ENCODE measurements at regions not wholly inside any gene's neighbourhood (a gene's known extent, or its start where the extent isn't known, plus 50 kb on each side); places are given as distances from the start of the nearest gene placed in this dataset.

DNA sequence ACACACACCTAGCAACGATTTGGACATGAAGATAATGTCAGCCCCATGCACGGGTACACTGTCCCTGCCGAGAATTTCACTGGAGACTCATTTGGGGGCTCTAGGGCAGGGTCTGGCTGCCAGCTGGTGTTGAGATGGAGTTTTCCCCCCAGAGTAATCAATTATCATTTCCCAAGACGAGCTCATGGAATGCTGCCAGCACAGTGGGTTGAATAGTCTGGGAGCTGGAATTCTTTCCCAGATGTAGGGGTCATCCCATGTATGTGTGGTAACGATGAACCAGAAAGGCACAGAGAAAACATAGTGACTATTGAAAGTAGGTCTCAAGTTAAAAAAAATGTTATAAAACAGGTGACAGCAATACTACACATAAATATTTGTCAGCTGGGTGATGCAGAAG, 579.9 kb downstream of the MAFB start:
- Histone ChIP-seq H3K14ac (ENCODE audit: low read length) (no peak overlapping the region), H4K91ac (ENCODE audit: low read depth, low read length, poor library complexity) (no peak overlapping the region), H3K4me3 (ENCODE audit: low read length in 2 of 2) (no peak overlapping the region), H3K4me1 (ENCODE audit: control insufficient read depth in 2 of 2, insufficient read depth in 1 of 2, low read depth in 1 of 2, low read length in 2 of 2) (no peaks in the 10 kb centered on the region), H3K4me2 (ENCODE audit: insufficient read depth, low read length, poor library complexity, severe bottlenecking) (no peak overlapping the region), H2AFZ (ENCODE audit: low read length) (no peak overlapping the region), H3K9me3 (replicated peaks in 1 of 2; ENCODE audit: control insufficient read depth in 2 of 2, insufficient read depth in 1 of 2, low read depth in 1 of 2, low read length in 2 of 2) (no peaks in the 10 kb centered on the region), H3K27ac (replicated peaks; ENCODE audit: low read length) (no peak overlapping the region), H3K36me3 (replicated peaks in 1 of 2; ENCODE audit: control insufficient read depth in 2 of 2, insufficient read depth in 2 of 2, low read length in 2 of 2) (no peaks in the 10 kb centered on the region), H3K18ac (ENCODE audit: low read length) (no peak overlapping the region), H3K27me3 (ENCODE audit: control insufficient read depth in 3 of 3, insufficient read depth in 3 of 3, low read depth in 1 of 3, low read length in 3 of 3) (no peaks in the 10 kb centered on the region), H3K4ac (ENCODE audit: low read length) (no peak overlapping the region), H2BK5ac (ENCODE audit: low read length) (no peak overlapping the region), H4K8ac (ENCODE audit: low read depth, low read length) (no peak overlapping the region), H3K23ac (ENCODE audit: low read depth, low read length, poor library complexity) (no peak overlapping the region), H3K79me1 (ENCODE audit: low read depth, low read length) (no peaks in the 10 kb centered on the region), H2AK5ac (ENCODE audit: low read depth, low read length) (no peak overlapping the region), H2BK120ac (ENCODE audit: low read depth, low read length) (no peak overlapping the region), H2BK12ac (ENCODE audit: low read length) (no peak overlapping the region), H3K9ac (ENCODE audit: low read depth, low read length, poor library complexity) (no peak overlapping the region), H2BK15ac (ENCODE audit: low read length) (no peak overlapping the region)
- no peak for DNase-seq (ENCODE audit: low spot score)
- no CpG with 5 or more reads among the region's 5 CpGs for WGBS, 2 donors (ENCODE audit: extremely low coverage in 2 of 2, insufficient read length in 2 of 2, insufficient replicate concordance in 1 of 2)

DNA sequence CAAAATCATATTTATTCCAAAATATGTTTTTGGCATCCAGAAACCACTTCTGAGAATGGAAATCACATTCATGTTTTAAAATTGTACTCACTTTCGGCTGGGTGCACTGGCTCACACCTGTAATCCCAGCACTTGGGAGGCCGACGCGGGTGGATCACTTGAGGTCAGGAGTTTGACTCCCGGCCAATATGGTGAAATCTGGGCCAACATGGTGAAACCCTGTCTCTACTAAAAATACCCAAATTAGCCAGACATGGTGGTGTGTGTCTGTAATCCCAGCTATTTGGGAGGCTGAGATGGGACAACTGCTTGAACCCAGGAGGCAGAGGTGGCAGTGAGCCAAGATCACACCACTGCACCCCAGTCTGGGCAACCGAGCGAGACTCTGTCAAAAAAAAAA, 580.7 kb downstream of the MAFB start:
- no peak overlapping the region for H2BK120ac ChIP-seq (ENCODE audit: low read depth, low read length)
- no peak overlapping the region for H3K18ac ChIP-seq (ENCODE audit: low read length)
- H3K23ac ChIP-seq (ENCODE audit: low read depth, low read length, poor library complexity), result no peak overlapping the region
- H3K4me3 ChIP-seq (ENCODE audit: low read length in 2 of 2), result no peak overlapping the region
- no peak overlapping the region for H4K91ac ChIP-seq (ENCODE audit: low read depth, low read length, poor library complexity)
- H3K79me1 ChIP-seq (ENCODE audit: low read depth, low read length), result no peaks in the 10 kb centered on the region
- H2BK5ac ChIP-seq (ENCODE audit: low read length), result no peak overlapping the region
- no peak overlapping the region for H3K14ac ChIP-seq (ENCODE audit: low read length)
- no peak overlapping the region for H4K8ac ChIP-seq (ENCODE audit: low read depth, low read length)
- no peak overlapping the region for H3K9ac ChIP-seq (ENCODE audit: low read depth, low read length, poor library complexity)
- H3K4ac ChIP-seq (ENCODE audit: low read length), result no peak overlapping the region
- WGBS, 2 donors (ENCODE audit: extremely low coverage in 2 of 2, insufficient read length in 2 of 2, insufficient replicate concordance in 1 of 2), result no CpG with 5 or more reads among the region's 7 CpGs
- H3K27ac ChIP-seq (replicated peaks; ENCODE audit: low read length), result no peak overlapping the region
- H3K4me2 ChIP-seq (ENCODE audit: insufficient read depth, low read length, poor library complexity, severe bottlenecking), result no peak overlapping the region
- H3K9me3 ChIP-seq (replicated peaks in 1 of 2; ENCODE audit: control insufficient read depth in 2 of 2, insufficient read depth in 1 of 2, low read depth in 1 of 2, low read length in 2 of 2), result no peaks in the 10 kb centered on the region
- H2AK5ac ChIP-seq (ENCODE audit: low read depth, low read length), result no peak overlapping the region
- no peaks in the 10 kb centered on the region for H3K27me3 ChIP-seq (ENCODE audit: control insufficient read depth in 3 of 3, insufficient read depth in 3 of 3, low read depth in 1 of 3, low read length in 3 of 3)
- H3K36me3 ChIP-seq (replicated peaks in 1 of 2; ENCODE audit: control insufficient read depth in 2 of 2, insufficient read depth in 2 of 2, low read length in 2 of 2), result no peaks in the 10 kb centered on the region
- no peak for DNase-seq (ENCODE audit: low spot score)
- no peak overlapping the region for H2BK12ac ChIP-seq (ENCODE audit: low read length)
- H2AFZ ChIP-seq (ENCODE audit: low read length), result no peak overlapping the region
- H2BK15ac ChIP-seq (ENCODE audit: low read length), result no peak overlapping the region
- no peaks in the 10 kb centered on the region for H3K4me1 ChIP-seq (ENCODE audit: control insufficient read depth in 2 of 2, insufficient read depth in 1 of 2, low read depth in 1 of 2, low read length in 2 of 2)

DNA sequence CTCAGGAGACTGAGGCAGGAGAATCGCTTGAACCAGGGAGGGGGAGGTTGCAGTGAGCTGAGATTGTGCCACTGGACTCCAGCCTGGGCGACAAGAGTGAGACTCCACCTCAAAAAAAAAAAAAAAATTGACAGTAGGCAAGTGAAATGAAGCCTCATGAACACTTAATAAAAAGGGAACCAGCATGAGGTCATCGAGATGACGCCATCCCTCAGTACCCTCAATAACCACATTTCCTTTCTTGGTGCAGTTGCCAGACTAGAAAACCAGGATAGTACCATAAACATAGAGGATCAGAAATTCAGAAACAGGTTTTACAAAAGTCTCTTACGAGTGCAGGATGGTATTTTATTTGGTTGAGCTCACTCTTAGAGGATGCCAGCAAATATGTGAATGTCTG, 584.1 kb downstream of the MAFB start:
- Histone ChIP-seq H2BK12ac (ENCODE audit: low read length) (no peak overlapping the region), H3K27me3 (ENCODE audit: control insufficient read depth in 3 of 3, insufficient read depth in 3 of 3, low read depth in 1 of 3, low read length in 3 of 3) (no peaks in the 10 kb centered on the region), H3K4me2 (ENCODE audit: insufficient read depth, low read length, poor library complexity, severe bottlenecking) (no peak overlapping the region), H3K18ac (ENCODE audit: low read length) (no peak overlapping the region), H3K23ac (ENCODE audit: low read depth, low read length, poor library complexity) (no peak overlapping the region), H3K14ac (ENCODE audit: low read length) (no peak overlapping the region), H3K27ac (replicated peaks; ENCODE audit: low read length) (no peak overlapping the region), H3K36me3 (replicated peaks in 1 of 2; ENCODE audit: control insufficient read depth in 2 of 2, insufficient read depth in 2 of 2, low read length in 2 of 2) (no peaks in the 10 kb centered on the region), H2BK5ac (ENCODE audit: low read length) (no peak overlapping the region), H3K9me3 (replicated peaks in 1 of 2; ENCODE audit: control insufficient read depth in 2 of 2, insufficient read depth in 1 of 2, low read depth in 1 of 2, low read length in 2 of 2) (no peaks in the 10 kb centered on the region), H2BK120ac (ENCODE audit: low read depth, low read length) (no peak overlapping the region), H2AK5ac (ENCODE audit: low read depth, low read length) (no peak overlapping the region), H3K9ac (ENCODE audit: low read depth, low read length, poor library complexity) (no peak overlapping the region), H3K4me3 (ENCODE audit: low read length in 2 of 2) (no peak overlapping the region), H2BK15ac (ENCODE audit: low read length) (no peak overlapping the region), H2AFZ (ENCODE audit: low read length) (no peak overlapping the region), H3K79me1 (ENCODE audit: low read depth, low read length) (no peaks in the 10 kb centered on the region), H3K4me1 (ENCODE audit: control insufficient read depth in 2 of 2, insufficient read depth in 1 of 2, low read depth in 1 of 2, low read length in 2 of 2) (no peaks in the 10 kb centered on the region), H3K4ac (ENCODE audit: low read length) (no peak overlapping the region), H4K8ac (ENCODE audit: low read depth, low read length) (no peak overlapping the region), H4K91ac (ENCODE audit: low read depth, low read length, poor library complexity) (no peak overlapping the region)
- DNase-seq (ENCODE audit: low spot score), result no peak
- no CpG with 5 or more reads among the region's 5 CpGs for WGBS, 2 donors (ENCODE audit: extremely low coverage in 2 of 2, insufficient read length in 2 of 2, insufficient replicate concordance in 1 of 2)

DNA sequence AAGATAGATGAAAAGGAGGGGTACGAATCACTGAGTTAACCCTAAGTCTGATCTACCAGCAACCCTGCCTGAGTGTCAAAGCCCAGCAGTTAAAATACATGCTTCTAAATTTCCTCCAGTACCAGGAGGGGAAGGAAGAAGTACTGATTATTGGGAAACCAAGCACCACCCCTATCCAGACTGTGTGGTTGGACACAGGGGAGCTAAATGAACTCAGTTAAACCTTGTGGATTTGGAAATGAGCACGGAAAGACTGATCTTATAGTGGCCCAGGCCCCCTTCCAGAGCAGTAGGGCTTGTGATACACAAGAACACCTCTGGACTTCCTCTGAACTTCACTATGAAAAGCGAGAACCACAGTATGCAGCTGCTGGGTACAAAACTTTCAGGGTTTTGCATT, 585.6 kb downstream of the MAFB start:
- Histone ChIP-seq H2BK120ac (ENCODE audit: low read depth, low read length) (no peak overlapping the region), H3K27ac (replicated peaks; ENCODE audit: low read length) (no peak overlapping the region), H3K79me1 (ENCODE audit: low read depth, low read length) (no peaks in the 10 kb centered on the region), H2AFZ (ENCODE audit: low read length) (no peak overlapping the region), H3K27me3 (ENCODE audit: control insufficient read depth in 3 of 3, insufficient read depth in 3 of 3, low read depth in 1 of 3, low read length in 3 of 3) (no peaks in the 10 kb centered on the region), H3K9ac (ENCODE audit: low read depth, low read length, poor library complexity) (no peak overlapping the region), H2BK15ac (ENCODE audit: low read length) (no peak overlapping the region), H3K36me3 (replicated peaks in 1 of 2; ENCODE audit: control insufficient read depth in 2 of 2, insufficient read depth in 2 of 2, low read length in 2 of 2) (no peaks in the 10 kb centered on the region), H3K4me2 (ENCODE audit: insufficient read depth, low read length, poor library complexity, severe bottlenecking) (no peak overlapping the region), H3K23ac (ENCODE audit: low read depth, low read length, poor library complexity) (no peak overlapping the region), H3K9me3 (replicated peaks in 1 of 2; ENCODE audit: control insufficient read depth in 2 of 2, insufficient read depth in 1 of 2, low read depth in 1 of 2, low read length in 2 of 2) (no peaks in the 10 kb centered on the region), H4K91ac (ENCODE audit: low read depth, low read length, poor library complexity) (no peak overlapping the region), H2BK12ac (ENCODE audit: low read length) (no peak overlapping the region), H3K4me3 (ENCODE audit: low read length in 2 of 2) (no peak overlapping the region), H3K18ac (ENCODE audit: low read length) (no peak overlapping the region), H3K4ac (ENCODE audit: low read length) (no peak overlapping the region), H2BK5ac (ENCODE audit: low read length) (no peak overlapping the region), H2AK5ac (ENCODE audit: low read depth, low read length) (no peak overlapping the region), H3K14ac (ENCODE audit: low read length) (no peak overlapping the region), H3K4me1 (ENCODE audit: control insufficient read depth in 2 of 2, insufficient read depth in 1 of 2, low read depth in 1 of 2, low read length in 2 of 2) (no peaks in the 10 kb centered on the region), H4K8ac (ENCODE audit: low read depth, low read length) (no peak overlapping the region)
- no peak for DNase-seq (ENCODE audit: low spot score)
- WGBS, 2 donors (ENCODE audit: extremely low coverage in 2 of 2, insufficient read length in 2 of 2, insufficient replicate concordance in 1 of 2), result no CpG with 5 or more reads among the region's 3 CpGs

Data from neuronal stem cell (in vitro differentiated cells).